ENCODE measurements at regions not wholly inside any gene's neighbourhood (a gene's known extent, or its start where the extent isn't known, plus 50 kb on each side); places are given as distances from the start of the nearest gene placed in this dataset.

- TF ChIP-seq POLR2A (IDR thresholded peaks at IDR 0.05; ENCODE audit: low read depth, low read length) (no peak), TAF1 (IDR thresholded peaks at IDR 0.05; ENCODE audit: borderline replicate concordance, low read depth, low read length) (no peak)
Observed at GRCh38 chr5:69030358-69031062, 63.3 kb upstream of the SLC30A5 start.

All from GM12892 (cell line).